ENCODE measurements at regions not wholly inside any gene's neighbourhood (a gene's known extent, or its start where the extent isn't known, plus 50 kb on each side); places are given as distances from the start of the nearest gene placed in this dataset.

DNA sequence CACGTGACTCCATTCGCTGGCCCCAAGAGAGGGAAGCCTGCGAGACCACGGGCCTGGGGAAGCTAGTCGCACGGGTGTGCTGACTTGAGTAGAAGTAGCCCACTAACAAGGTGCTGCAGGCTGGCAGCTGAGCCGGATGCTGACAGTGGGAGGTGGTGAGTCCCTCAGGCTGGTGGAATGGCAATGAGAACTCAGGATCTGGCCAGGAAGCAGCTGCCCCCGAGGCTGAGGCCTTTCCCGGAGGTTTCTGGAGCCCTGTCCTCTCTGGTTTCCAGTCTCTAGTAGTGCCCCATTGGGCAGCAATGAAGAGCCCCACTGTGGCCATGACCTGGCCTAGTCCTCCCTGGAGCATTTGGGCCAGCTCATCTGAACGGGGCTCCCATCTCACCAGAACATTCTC is 366.7 kb upstream of the IRX4 start:
- Histone ChIP-seq H3K9me3 (ENCODE audit: control insufficient read depth in 1 of 2, insufficient read depth in 1 of 2, low read depth in 1 of 2, low read length in 2 of 2) (no peaks in the 10 kb centered on the region), H3K9ac (ENCODE audit: low read length) (no peak overlapping the region), H3K9me2 (ENCODE audit: insufficient read depth) (no peaks in the 10 kb centered on the region), H4K20me1 (ENCODE audit: insufficient read depth) (no peaks in the 10 kb centered on the region), H3K4me2 (ENCODE audit: low read length) (no peak overlapping the region), H3K79me2 (ENCODE audit: insufficient read depth, low read length) (no peaks in the 10 kb centered on the region), H2AFZ (ENCODE audit: low read depth, low read length, poor library complexity, severe bottlenecking) (no peak overlapping the region), H3K36me3 (ENCODE audit: control insufficient read depth in 1 of 2, insufficient read depth in 2 of 2, low read length in 2 of 2) (no peaks in the 10 kb centered on the region), H3K27me3 (ENCODE audit: insufficient read depth, low read length) (no peaks in the 10 kb centered on the region), H3K4me1 (ENCODE audit: control insufficient read depth in 1 of 2, insufficient read depth in 2 of 2, low read length in 2 of 2) (no peaks in the 10 kb centered on the region), H3K27ac (ENCODE audit: low read depth, low read length) (no peak overlapping the region), H3K4me3 (replicated peaks in 1 of 2; ENCODE audit: low read depth in 1 of 2, low read length in 2 of 2) (no peak overlapping the region)
- ATAC-seq (no peak), DNase-seq (ENCODE audit: low read depth, low spot score) (no peak)
- RAD21 ChIA-PET (ENCODE audit: low non-redundant PET in 1 of 2, low total read pairs in 2 of 2, uncharacterized antibody in 2 of 2, unreplicated experiment in 2 of 2): no interaction called here
- POLR2A ChIA-PET: no interaction called here
- no TSS peak for BruUV-seq (replicated peaks)
- intact Hi-C loops (cut with micrococcal nuclease): no loop called here
- TF ChIP-seq EZH2phosphoT487 (IDR thresholded peaks at IDR 0.05; ENCODE audit: borderline replicate concordance) (no peak), TCF7L2 (IDR thresholded peaks at IDR 0.05; ENCODE audit: borderline replicate concordance, extremely low read depth, insufficient read depth, insufficient read length) (no peak), EZH2 (IDR thresholded peaks at IDR 0.05) (no peak), RAD21 (IDR thresholded peaks at IDR 0.05; ENCODE audit: low read depth) (no peak), JUND (IDR thresholded peaks at IDR 0.05) (no peak), EGR1 (IDR thresholded peaks at IDR 0.05; ENCODE audit: low read depth) (no peak), ZFX (IDR thresholded peaks at IDR 0.05) (no peak), YY1 (IDR thresholded peaks at IDR 0.05; ENCODE audit: extremely low read depth, insufficient replicate concordance, low read depth, low read length) (no peak), POLR2AphosphoS5 (IDR thresholded peaks at IDR 0.05; ENCODE audit: low read depth, low read length) (no peak), SRF (IDR thresholded peaks at IDR 0.05; ENCODE audit: low read depth) (no peak), CBX3 (IDR thresholded peaks at IDR 0.05; ENCODE audit: low read depth) (no peak)
- CTCF ChIA-PET: no interaction called here

GRCh38 chr5:2249026-2249425 is 366.3 kb upstream of the IRX4 start:
- H3K4me2 ChIP-seq (ENCODE audit: low read length): no peak overlapping the region
- ChIA-PET CTCF (no interaction called here), POLR2A (no interaction called here), RAD21 (ENCODE audit: low non-redundant PET in 1 of 2, low total read pairs in 2 of 2, uncharacterized antibody in 2 of 2, unreplicated experiment in 2 of 2) (no interaction called here)
- no peaks in the 10 kb centered on the region for H3K27me3 ChIP-seq (ENCODE audit: insufficient read depth, low read length)
- ATAC-seq (no peak), DNase-seq (ENCODE audit: low read depth, low spot score) (no peak)
- intact Hi-C loops (cut with micrococcal nuclease): no loop called here
- no peaks in the 10 kb centered on the region for H4K20me1 ChIP-seq (ENCODE audit: insufficient read depth)
- no TSS peak for BruUV-seq (replicated peaks)
- no peak overlapping the region for H3K9ac ChIP-seq (ENCODE audit: low read length)
- TF ChIP-seq CBX3 (IDR thresholded peaks at IDR 0.05; ENCODE audit: low read depth): no peak
- TF ChIP-seq, protein P1, sequence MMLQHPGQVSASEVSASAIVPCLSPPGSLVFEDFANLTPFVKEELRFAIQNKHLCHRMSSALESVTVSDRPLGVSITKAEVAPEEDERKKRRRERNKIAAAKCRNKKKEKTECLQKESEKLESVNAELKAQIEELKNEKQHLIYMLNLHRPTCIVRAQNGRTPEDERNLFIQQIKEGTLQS (IDR thresholded peaks at IDR 0.05): no peak
- no peak for TF ChIP-seq SP1 (IDR thresholded peaks at IDR 0.05; ENCODE audit: low read depth)
- no peak for TF ChIP-seq ZFX (IDR thresholded peaks at IDR 0.05)
- TF ChIP-seq SIN3A (IDR thresholded peaks at IDR 0.05; ENCODE audit: low read depth): no peak
- no peak for TF ChIP-seq YY1 (IDR thresholded peaks at IDR 0.05; ENCODE audit: extremely low read depth, insufficient replicate concordance, low read depth, low read length)
- TF ChIP-seq EZH2 (IDR thresholded peaks at IDR 0.05): no peak
- TF ChIP-seq POLR2A (IDR thresholded peaks at IDR 0.05; ENCODE audit: borderline replicate concordance, extremely low read depth, insufficient read depth, insufficient read length): no peak
- no peak for TF ChIP-seq SRF (IDR thresholded peaks at IDR 0.05; ENCODE audit: low read depth)
- TF ChIP-seq FOSL1 (IDR thresholded peaks at IDR 0.05; ENCODE audit: low read depth): no peak
- no peak for TF ChIP-seq RAD21 (IDR thresholded peaks at IDR 0.05; ENCODE audit: low read depth)
- TF ChIP-seq EGR1 (IDR thresholded peaks at IDR 0.05; ENCODE audit: low read depth): no peak
- TF ChIP-seq ZNF274 (IDR thresholded peaks at IDR 0.05; ENCODE audit: low read depth, low read length): no peak
- TF ChIP-seq, protein P2, sequence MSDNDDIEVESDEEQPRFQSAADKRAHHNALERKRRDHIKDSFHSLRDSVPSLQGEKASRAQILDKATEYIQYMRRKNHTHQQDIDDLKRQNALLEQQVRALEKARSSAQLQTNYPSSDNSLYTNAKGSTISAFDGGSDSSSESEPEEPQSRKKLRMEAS (IDR thresholded peaks at IDR 0.05): no peak
- no peak overlapping the region for H2AFZ ChIP-seq (ENCODE audit: low read depth, low read length, poor library complexity, severe bottlenecking)
- H3K27ac ChIP-seq (ENCODE audit: low read depth, low read length): no peak overlapping the region
- no peaks in the 10 kb centered on the region for H3K4me1 ChIP-seq (ENCODE audit: control insufficient read depth in 1 of 2, insufficient read depth in 2 of 2, low read length in 2 of 2)
- no peaks in the 10 kb centered on the region for H3K9me2 ChIP-seq (ENCODE audit: insufficient read depth)
- H3K36me3 ChIP-seq (ENCODE audit: control insufficient read depth in 1 of 2, insufficient read depth in 2 of 2, low read length in 2 of 2): no peaks in the 10 kb centered on the region
- no peaks in the 10 kb centered on the region for H3K79me2 ChIP-seq (ENCODE audit: insufficient read depth, low read length)
- no peaks in the 10 kb centered on the region for H3K9me3 ChIP-seq (ENCODE audit: control insufficient read depth in 1 of 2, insufficient read depth in 1 of 2, low read depth in 1 of 2, low read length in 2 of 2)
- H3K4me3 ChIP-seq (replicated peaks in 1 of 2; ENCODE audit: low read depth in 1 of 2, low read length in 2 of 2): no peak overlapping the region

All from HCT116 (cell line).